HCT116 (cell line): ENCODE measurements at regions not wholly inside any gene's neighbourhood (a gene's known extent, or its start where the extent isn't known, plus 50 kb on each side); places are given as distances from the start of the nearest gene placed in this dataset.

Experiments used
- ATAC-seq: fragments of 200-7000 bp; cut with Tn5 transposase; 2 replicates; pipeline ENCODE4 v1.9.1; 2020; ENCODE audit warnings: mild to moderate bottlenecking, moderate library complexity
- BruUV-seq: library from RNA; stranded (reverse); fragments of 400-500 nt; replicated peaks from 2 replicates; lab custom pipeline; 2021; lab: Mats Ljungman, UMichigan
- CTCF ChIA-PET: fragments of 300-600 bp; sonication (Branson Sonifier 250); formaldehyde crosslinking; loops from one replicate; lab custom pipeline; 2021; ENCODE audit warnings: antibody characterized with exemption; lab: Charles Lee
- POLR2A ChIA-PET: fragments of 300-600, 350-600 bp; sonication (Branson Sonifier 250); formaldehyde crosslinking; loops from one replicate; lab custom pipeline; 2021; ENCODE audit warnings: antibody characterized with exemption; lab: Charles Lee
- RAD21 ChIA-PET, 2 experiments: fragments of 300-600 bp; sonication (Branson Sonifier 250); formaldehyde crosslinking; loops; one replicate each; lab custom pipeline; 2023; ENCODE audit warnings: low total read pairs in 2 of 2; ENCODE audit not compliant: uncharacterized antibody in 2 of 2, unreplicated experiment in 2 of 2, low non-redundant PET in 1 of 2; lab: Charles Lee
- DNase-seq: peaks from one replicate; pipeline ENCODE4 v3.0.0-alpha.2; 2010; ENCODE audit warnings: low read depth, low spot score
- H2AFZ ChIP-seq: fragments of 200-600 bp; shearing (Covaris generic), sonication (generic); 2 replicates; pipeline ENCODE4 v1.6.1; 2017; ENCODE audit warnings: low read depth, mixed run types, mixed read lengths, antibody characterized with exemption, low read length; ENCODE audit not compliant: poor library complexity, severe bottlenecking
- H3K27ac ChIP-seq: 2 replicates; pipeline ENCODE4 v1.5.1; 2012; ENCODE audit warnings: low read depth, low read length
- H3K27me3 ChIP-seq: fragments of 200-600 bp; sonication (generic); 2 replicates; pipeline ENCODE4 v1.6.1; 2016; ENCODE audit warnings: mixed run types, low read length, mixed read lengths; ENCODE audit not compliant: insufficient read depth
- H3K36me3 ChIP-seq, 2 experiments: fragments of 200-500 bp in 1 of 2; fragments of 200-600 bp in 1 of 2; sonication (Bioruptor generic) in 1 of 2; sonication (generic) in 1 of 2; 2 replicates each; pipeline versions ENCODE4 v1.5.1 to v1.6.1; 2014 to 2016; ENCODE audit warnings: low read length in 2 of 2, inconsistent platforms in 1 of 2, mixed read lengths in 1 of 2, mixed run types in 1 of 2; ENCODE audit not compliant: insufficient read depth in 2 of 2, control insufficient read depth in 1 of 2
- H3K4me1 ChIP-seq, 2 experiments: fragments of 200-600 bp in 1 of 2; sonication (generic) in 1 of 2; 2 replicates each; pipeline versions ENCODE4 v1.5.1 to v1.6.1; 2012 to 2017; ENCODE audit warnings: low read length in 2 of 2, inconsistent platforms in 1 of 2, mild to moderate bottlenecking in 1 of 2, mixed read lengths in 1 of 2, mixed run types in 1 of 2, moderate library complexity in 1 of 2; ENCODE audit not compliant: insufficient read depth in 2 of 2, control insufficient read depth in 1 of 2
- H3K4me2 ChIP-seq: fragments of 200-600 bp; sonication (generic); 2 replicates; pipeline ENCODE4 v1.6.1; 2017; ENCODE audit warnings: mixed run types, low read length, mixed read lengths
- H3K4me3 ChIP-seq, 2 experiments: fragments of 200-600 bp in 1 of 2; sonication (generic) in 1 of 2; replicated peaks in 1 of 2; 2 replicates each; pipeline ENCODE4 v1.5.1; 2011 to 2016; ENCODE audit warnings: low read length in 2 of 2, control low read depth in 1 of 2, low read depth in 1 of 2, mild to moderate bottlenecking in 1 of 2, mixed read lengths in 1 of 2, mixed run types in 1 of 2
- H3K79me2 ChIP-seq: fragments of 200-600 bp; sonication (generic); 2 replicates; pipeline ENCODE4 v1.6.1; 2017; ENCODE audit warnings: mild to moderate bottlenecking, mixed run types, low read length, moderate library complexity, mixed read lengths; ENCODE audit not compliant: insufficient read depth
- H3K9ac ChIP-seq: fragments of 200-600 bp; sonication (generic); 2 replicates; pipeline ENCODE4 v1.6.1; 2016; ENCODE audit warnings: low read length, mixed read lengths
- H3K9me2 ChIP-seq: fragments of 200-600 bp; sonication (generic), shearing (Covaris generic); 2 replicates; pipeline ENCODE4 v1.6.1; 2017; ENCODE audit warnings: mixed run types, mild to moderate bottlenecking, moderate library complexity; ENCODE audit not compliant: insufficient read depth
- H3K9me3 ChIP-seq, 2 experiments: fragments of 200-500 bp in 1 of 2; fragments of 200-600 bp in 1 of 2; sonication (Bioruptor generic) in 1 of 2; sonication (generic) in 1 of 2; 2 replicates each; pipeline ENCODE4 v1.6.1; 2014 to 2017; ENCODE audit warnings: low read length in 2 of 2, mixed read lengths in 2 of 2, inconsistent platforms in 1 of 2, low read depth in 1 of 2, mild to moderate bottlenecking in 1 of 2, mixed run types in 1 of 2, moderate library complexity in 1 of 2; ENCODE audit not compliant: control insufficient read depth in 1 of 2, insufficient read depth in 1 of 2
- H4K20me1 ChIP-seq: fragments of 200-600 bp; sonication (generic), shearing (Covaris generic); 2 replicates; pipeline ENCODE4 v1.6.1; 2017; ENCODE audit warnings: mixed run types, mild to moderate bottlenecking, moderate library complexity; ENCODE audit not compliant: insufficient read depth
- CEBPB ChIP-seq: IDR thresholded peaks from 2 replicates; pipeline ENCODE4 v1.6.1; 2012; ENCODE audit warnings: low read depth
- EGR1 ChIP-seq: IDR thresholded peaks from 2 replicates; pipeline ENCODE4 v1.6.1; 2012; ENCODE audit warnings: low read depth
- EZH2 ChIP-seq: fragments of 200-600 bp; sonication (generic); IDR thresholded peaks from 2 replicates; pipeline ENCODE4 v1.6.1; 2017; ENCODE audit warnings: antibody characterized with exemption, mixed run types
- JUND ChIP-seq: IDR thresholded peaks from 2 replicates; pipeline ENCODE4 v1.6.1; 2012
- POLR2AphosphoS5 ChIP-seq: IDR thresholded peaks from 2 replicates; pipeline ENCODE4 v1.6.1; 2011; ENCODE audit warnings: mild to moderate bottlenecking, low read depth, low read length, moderate library complexity
- RAD21 ChIP-seq: IDR thresholded peaks from 2 replicates; pipeline ENCODE4 v1.6.1; 2012; ENCODE audit warnings: low read depth, mild to moderate bottlenecking
- REST ChIP-seq: IDR thresholded peaks from 2 replicates; pipeline ENCODE4 v1.6.1; 2012; ENCODE audit warnings: low read depth
- SIN3A ChIP-seq: IDR thresholded peaks from 2 replicates; pipeline ENCODE4 v1.6.1; 2012; ENCODE audit warnings: low read depth
- SRF ChIP-seq: IDR thresholded peaks from 2 replicates; pipeline ENCODE4 v1.6.1; 2012; ENCODE audit warnings: low read depth
- TCF7L2 ChIP-seq: IDR thresholded peaks from 2 replicates; pipeline ENCODE4 v1.7.0; 2011; ENCODE audit warnings: borderline replicate concordance, inconsistent platforms; ENCODE audit not compliant: insufficient read depth, insufficient read length; ENCODE audit errors: extremely low read depth
- YY1 ChIP-seq: IDR thresholded peaks from 2 replicates; pipeline ENCODE4 v1.6.1; 2011; ENCODE audit warnings: low read length, low read depth, moderate library complexity, mild to moderate bottlenecking; ENCODE audit not compliant: insufficient replicate concordance; ENCODE audit errors: extremely low read depth
- ZFX ChIP-seq: fragments of 450-650 bp; IDR thresholded peaks from 2 replicates; pipeline ENCODE4 v1.6.1; 2017
- ZNF274 ChIP-seq: fragments of 200-500 bp; sonication (Bioruptor generic); IDR thresholded peaks from 2 replicates; pipeline ENCODE4 v1.6.1; 2014; ENCODE audit warnings: mild to moderate bottlenecking, low read depth, low read length, inconsistent platforms
- intact Hi-C: fragments of 100-400 bp; cut with micrococcal nuclease; formaldehyde crosslinking; loops from 2 replicates; pipeline ENCODE4 v1.10.0; 2022
- TF ChIP-seq, protein P1 (sequence below): IDR thresholded peaks from 2 replicates; pipeline ENCODE4 v1.6.1; 2012

DNA sequence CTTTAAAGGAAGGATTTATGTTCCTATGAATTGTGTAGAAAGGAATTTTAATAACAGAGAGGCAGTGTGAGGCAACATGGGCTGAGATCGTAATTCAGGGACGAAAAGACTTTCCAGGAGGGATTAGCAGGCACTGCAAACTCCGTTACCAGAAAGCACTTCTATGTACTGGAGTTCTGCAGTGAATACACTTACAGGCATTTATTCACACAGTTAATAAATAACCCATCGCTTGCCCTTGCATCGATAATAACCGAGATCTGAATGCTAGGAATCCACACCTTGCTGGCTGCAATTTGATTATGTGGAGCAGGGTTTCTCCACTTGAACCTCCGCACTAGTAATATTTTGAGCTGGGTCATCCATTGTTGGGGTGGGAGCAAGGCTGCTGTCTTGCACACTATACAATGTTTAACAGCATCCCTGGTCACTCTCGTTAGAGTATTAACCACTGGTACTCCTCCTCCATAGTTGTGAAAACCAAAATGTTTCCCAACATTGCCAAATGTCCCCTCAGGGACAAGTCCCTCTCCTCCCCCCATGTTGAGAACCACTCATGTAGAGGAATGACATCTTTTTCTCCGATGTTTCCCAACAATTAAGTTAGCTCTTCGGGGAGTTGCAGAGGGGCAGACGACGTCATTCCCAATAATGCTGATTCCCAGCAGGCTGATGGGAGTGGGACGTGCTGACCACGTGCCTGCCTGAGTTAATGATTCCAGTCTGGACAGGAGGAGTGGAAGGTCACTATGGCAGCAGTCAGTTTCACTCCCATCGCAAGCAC, 99.5 kb downstream of the SNX19 start (continued):
- no peak for TF ChIP-seq YY1
- TF ChIP-seq SIN3A = no peak
- TF ChIP-seq REST = no peak
- no peak for TF ChIP-seq EZH2
- no peak for TF ChIP-seq SRF
- no peak for TF ChIP-seq POLR2AphosphoS5
- no peak for TF ChIP-seq EGR1
- TF ChIP-seq TCF7L2 = no peak

- intact Hi-C loops = no loop called here
- H2AFZ ChIP-seq = no peak overlapping the region
- CTCF ChIA-PET = no interaction called here
- no peak overlapping the region for H3K4me2 ChIP-seq
- no peak overlapping the region for H3K27ac ChIP-seq
- RAD21 ChIA-PET = no interaction called here
- H3K9ac ChIP-seq = no peak overlapping the region
- TF ChIP-seq RAD21 = no peak
- TF ChIP-seq ZNF274 = no peak
- no peak for TF ChIP-seq EGR1
- no peak for TF ChIP-seq ZFX
- TF ChIP-seq, protein P1, sequence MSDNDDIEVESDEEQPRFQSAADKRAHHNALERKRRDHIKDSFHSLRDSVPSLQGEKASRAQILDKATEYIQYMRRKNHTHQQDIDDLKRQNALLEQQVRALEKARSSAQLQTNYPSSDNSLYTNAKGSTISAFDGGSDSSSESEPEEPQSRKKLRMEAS = no peak
- no peak for TF ChIP-seq CEBPB
- no peak for TF ChIP-seq SIN3A
- no peak for TF ChIP-seq JUND
- no peaks in the 10 kb centered on the region for H3K9me2 ChIP-seq
- no TSS peak for BruUV-seq
- DNase-seq = no peak
- no peaks in the 10 kb centered on the region for H3K36me3 ChIP-seq
- ATAC-seq = no peak
- no peaks in the 10 kb centered on the region for H3K9me3 ChIP-seq
- peaks cover 36% of the 10 kb centered on the region for H3K27me3 ChIP-seq
- POLR2A ChIA-PET = no interaction called here
- H3K4me3 ChIP-seq = no peak overlapping the region
- no peaks in the 10 kb centered on the region for H3K4me1 ChIP-seq
- no peaks in the 10 kb centered on the region for H4K20me1 ChIP-seq
- H3K79me2 ChIP-seq = no peaks in the 10 kb centered on the region
These were observed 98.8 kb downstream of the SNX19 start for GRCh38 chr11:130817330-130817944.
